Tibial nerve (tissue), 4 donors: ENCODE measurements at regions not wholly inside any gene's neighbourhood (a gene's known extent, or its start where the extent isn't known, plus 50 kb on each side); places are given as distances from the start of the nearest gene placed in this dataset.

ENCODE experiments used
- CTCF ChIP-seq, 5 experiments: fragments of 200-600 bp in 3 of 5; fragments of 450-650 bp in 2 of 5; sonication (generic) in 3 of 5; IDR thresholded peaks; one replicate each; pipeline ENCODE4 v1.5.1; 2016 to 2019; ENCODE audit warnings: antibody characterized with exemption in 5 of 5, mild to moderate bottlenecking in 3 of 5, moderate library complexity in 2 of 5
- EP300 ChIP-seq, 2 donors: sonication (generic); formaldehyde crosslinking; IDR thresholded peaks; one replicate each; pipeline ENCODE4 v1.6.1; 2017; ENCODE audit warnings: antibody characterized with exemption in 2 of 2, mild to moderate bottlenecking in 1 of 2
- POLR2A ChIP-seq, 2 donors: fragments of 450-650 bp; IDR thresholded peaks; one replicate each; pipeline ENCODE4 v1.6.1; 2017; ENCODE audit warnings: antibody characterized with exemption in 2 of 2, mild to moderate bottlenecking in 2 of 2, moderate library complexity in 2 of 2

- TF ChIP-seq POLR2A (IDR thresholded peaks at IDR 0.05) (no peak), CTCF (IDR thresholded peaks at IDR 0.05) (no peak), EP300 (IDR thresholded peaks at IDR 0.05) (no peak)
Observed at GRCh38 chr20:22958390-22958789, 76.7 kb upstream of the SSTR4 start.
